SK-N-SH (cell line): ENCODE measurements at regions not wholly inside any gene's neighbourhood (a gene's known extent, or its start where the extent isn't known, plus 50 kb on each side); places are given as distances from the start of the nearest gene placed in this dataset.

Experiments used
- CHD2 ChIP-seq: fragments of 150-350 bp; IDR thresholded peaks from 2 replicates; pipeline ENCODE4 v1.6.1; 2018; ENCODE audit warnings: low read length; ENCODE audit not compliant: partially characterized antibody
- CTCF ChIP-seq: fragments of 200-600 bp; sonication (generic); IDR thresholded peaks from 2 replicates; pipeline ENCODE4 v1.6.1; 2017; ENCODE audit warnings: antibody characterized with exemption, mild to moderate bottlenecking, moderate library complexity
- FOSL2 ChIP-seq: IDR thresholded peaks from 2 replicates; pipeline ENCODE4 v1.4.0; 2012; ENCODE audit warnings: low read depth, mild to moderate bottlenecking, moderate library complexity, borderline replicate concordance
- JUND ChIP-seq: IDR thresholded peaks from 2 replicates; pipeline ENCODE4 v1.4.0; 2012
- NFIC ChIP-seq: IDR thresholded peaks from 2 replicates; pipeline ENCODE4 v1.4.0; 2012; ENCODE audit warnings: borderline replicate concordance
- PBX3 ChIP-seq: IDR thresholded peaks from 2 replicates; pipeline ENCODE4; 2012
- RAD21 ChIP-seq: IDR thresholded peaks from 2 replicates; pipeline ENCODE4 v1.6.1; 2012; ENCODE audit warnings: mild to moderate bottlenecking, low read length
- RFX5 ChIP-seq: IDR thresholded peaks from 2 replicates; pipeline ENCODE4 v1.6.1; 2012; ENCODE audit warnings: mild to moderate bottlenecking, improper control_type of control experiment, low read length
- RXRA ChIP-seq: IDR thresholded peaks from 2 replicates; pipeline ENCODE4 v1.4.0; 2012; ENCODE audit warnings: low read depth, mild to moderate bottlenecking, borderline replicate concordance
- SIN3A ChIP-seq: IDR thresholded peaks from 2 replicates; pipeline ENCODE4 v1.6.1; 2012; ENCODE audit warnings: low read depth, mild to moderate bottlenecking, low read length, moderate library complexity, borderline replicate concordance
- SMC3 ChIP-seq: IDR thresholded peaks from 2 replicates; pipeline ENCODE4 v1.6.1; 2012; ENCODE audit warnings: low read depth, low read length, improper control_type of control experiment
- TCF12 ChIP-seq: IDR thresholded peaks from 2 replicates; pipeline ENCODE4 v1.4.0; 2012
- USF1 ChIP-seq: IDR thresholded peaks from 2 replicates; pipeline ENCODE4 v1.4.0; 2012; ENCODE audit warnings: low read depth, borderline replicate concordance

- TF ChIP-seq SMC3 (no peak), RAD21 (no peak), PBX3 (no peak), SIN3A (no peak), CTCF (no peak), RXRA (no peak), JUND (no peak), FOSL2 (no peak), TCF12 (no peak), CHD2 (no peak), RFX5 (no peak), USF1 (no peak), NFIC (no peak)
Measured at GRCh38 chr2:77910136-77910535, 388.0 kb upstream of the LRRTM4 start.
